ENCODE measurements at regions not wholly inside any gene's neighbourhood (a gene's known extent, or its start where the extent isn't known, plus 50 kb on each side); places are given as distances from the start of the nearest gene placed in this dataset.

DNA sequence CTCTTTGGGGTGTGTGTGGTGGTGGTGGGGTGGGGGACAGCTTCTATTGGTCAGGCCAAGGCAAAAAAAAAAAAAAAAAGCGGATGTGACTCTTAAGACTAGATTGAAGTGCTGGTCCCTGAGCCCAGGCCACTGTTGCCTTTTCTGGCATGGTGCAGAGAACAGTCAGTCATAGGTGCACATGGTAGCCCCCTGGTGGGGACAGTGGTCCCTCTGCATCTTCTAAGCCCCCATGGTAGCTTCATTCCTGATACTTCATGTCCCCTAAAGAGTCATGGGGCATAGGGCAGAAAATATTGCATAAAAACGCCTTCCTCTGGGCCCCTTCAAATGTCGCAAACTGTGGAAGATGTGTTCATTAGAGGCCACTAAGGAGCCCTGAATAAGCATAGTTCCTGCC is 371.8 kb downstream of the NPHP4 start:
- H3K9ac ChIP-seq (ENCODE audit: low read length): no peak overlapping the region
- H3K36me3 ChIP-seq (ENCODE audit: insufficient read depth, low read length): no peaks in the 10 kb centered on the region
- no peaks in the 10 kb centered on the region for H3K9me2 ChIP-seq (ENCODE audit: insufficient read depth, low read length)
- TF ChIP-seq EZH2 (IDR thresholded peaks at IDR 0.05; ENCODE audit: borderline replicate concordance, insufficient read depth, low read length, poor library complexity, severe bottlenecking) (no peak), TAF1 (IDR thresholded peaks at IDR 0.05; ENCODE audit: low read depth) (no peak), EP300 (conservative IDR thresholded peaks at IDR 0.05; ENCODE audit: poor library complexity, severe bottlenecking) (no peak), POLR2AphosphoS5 (IDR thresholded peaks at IDR 0.05) (no peak), SMC3 (conservative IDR thresholded peaks at IDR 0.05; ENCODE audit: poor library complexity) (no peak)
- TF ChIP-seq, protein P1, sequence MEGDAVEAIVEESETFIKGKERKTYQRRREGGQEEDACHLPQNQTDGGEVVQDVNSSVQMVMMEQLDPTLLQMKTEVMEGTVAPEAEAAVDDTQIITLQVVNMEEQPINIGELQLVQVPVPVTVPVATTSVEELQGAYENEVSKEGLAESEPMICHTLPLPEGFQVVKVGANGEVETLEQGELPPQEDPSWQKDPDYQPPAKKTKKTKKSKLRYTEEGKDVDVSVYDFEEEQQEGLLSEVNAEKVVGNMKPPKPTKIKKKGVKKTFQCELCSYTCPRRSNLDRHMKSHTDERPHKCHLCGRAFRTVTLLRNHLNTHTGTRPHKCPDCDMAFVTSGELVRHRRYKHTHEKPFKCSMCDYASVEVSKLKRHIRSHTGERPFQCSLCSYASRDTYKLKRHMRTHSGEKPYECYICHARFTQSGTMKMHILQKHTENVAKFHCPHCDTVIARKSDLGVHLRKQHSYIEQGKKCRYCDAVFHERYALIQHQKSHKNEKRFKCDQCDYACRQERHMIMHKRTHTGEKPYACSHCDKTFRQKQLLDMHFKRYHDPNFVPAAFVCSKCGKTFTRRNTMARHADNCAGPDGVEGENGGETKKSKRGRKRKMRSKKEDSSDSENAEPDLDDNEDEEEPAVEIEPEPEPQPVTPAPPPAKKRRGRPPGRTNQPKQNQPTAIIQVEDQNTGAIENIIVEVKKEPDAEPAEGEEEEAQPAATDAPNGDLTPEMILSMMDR (IDR thresholded peaks at IDR 0.05; ENCODE audit: poor library complexity, severe bottlenecking): no peak
- TF ChIP-seq, protein P2, sequence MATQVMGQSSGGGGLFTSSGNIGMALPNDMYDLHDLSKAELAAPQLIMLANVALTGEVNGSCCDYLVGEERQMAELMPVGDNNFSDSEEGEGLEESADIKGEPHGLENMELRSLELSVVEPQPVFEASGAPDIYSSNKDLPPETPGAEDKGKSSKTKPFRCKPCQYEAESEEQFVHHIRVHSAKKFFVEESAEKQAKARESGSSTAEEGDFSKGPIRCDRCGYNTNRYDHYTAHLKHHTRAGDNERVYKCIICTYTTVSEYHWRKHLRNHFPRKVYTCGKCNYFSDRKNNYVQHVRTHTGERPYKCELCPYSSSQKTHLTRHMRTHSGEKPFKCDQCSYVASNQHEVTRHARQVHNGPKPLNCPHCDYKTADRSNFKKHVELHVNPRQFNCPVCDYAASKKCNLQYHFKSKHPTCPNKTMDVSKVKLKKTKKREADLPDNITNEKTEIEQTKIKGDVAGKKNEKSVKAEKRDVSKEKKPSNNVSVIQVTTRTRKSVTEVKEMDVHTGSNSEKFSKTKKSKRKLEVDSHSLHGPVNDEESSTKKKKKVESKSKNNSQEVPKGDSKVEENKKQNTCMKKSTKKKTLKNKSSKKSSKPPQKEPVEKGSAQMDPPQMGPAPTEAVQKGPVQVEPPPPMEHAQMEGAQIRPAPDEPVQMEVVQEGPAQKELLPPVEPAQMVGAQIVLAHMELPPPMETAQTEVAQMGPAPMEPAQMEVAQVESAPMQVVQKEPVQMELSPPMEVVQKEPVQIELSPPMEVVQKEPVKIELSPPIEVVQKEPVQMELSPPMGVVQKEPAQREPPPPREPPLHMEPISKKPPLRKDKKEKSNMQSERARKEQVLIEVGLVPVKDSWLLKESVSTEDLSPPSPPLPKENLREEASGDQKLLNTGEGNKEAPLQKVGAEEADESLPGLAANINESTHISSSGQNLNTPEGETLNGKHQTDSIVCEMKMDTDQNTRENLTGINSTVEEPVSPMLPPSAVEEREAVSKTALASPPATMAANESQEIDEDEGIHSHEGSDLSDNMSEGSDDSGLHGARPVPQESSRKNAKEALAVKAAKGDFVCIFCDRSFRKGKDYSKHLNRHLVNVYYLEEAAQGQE (IDR thresholded peaks at IDR 0.05; ENCODE audit: borderline replicate concordance): no peak
- H3K4me3 ChIP-seq (ENCODE audit: low read length): no peak overlapping the region
- H3K9me3 ChIP-seq (ENCODE audit: low read length): no peaks in the 10 kb centered on the region
- no peaks in the 10 kb centered on the region for H3K27me3 ChIP-seq (ENCODE audit: insufficient read depth, low read depth, low read length)
- no peaks in the 10 kb centered on the region for H4K20me1 ChIP-seq (ENCODE audit: insufficient read depth)
- H3K4me2 ChIP-seq (ENCODE audit: low read length): no peak overlapping the region
- no peaks in the 10 kb centered on the region for H3K79me2 ChIP-seq (replicated peaks; ENCODE audit: insufficient read depth, low read length)
- no peak overlapping the region for H3K27ac ChIP-seq (ENCODE audit: low read length)
- no peaks in the 10 kb centered on the region for H3F3A ChIP-seq (ENCODE audit: insufficient read depth, low read length, poor library complexity, severe bottlenecking)
- no peak overlapping the region for H2AFZ ChIP-seq (ENCODE audit: low read depth, low read length)

DNA sequence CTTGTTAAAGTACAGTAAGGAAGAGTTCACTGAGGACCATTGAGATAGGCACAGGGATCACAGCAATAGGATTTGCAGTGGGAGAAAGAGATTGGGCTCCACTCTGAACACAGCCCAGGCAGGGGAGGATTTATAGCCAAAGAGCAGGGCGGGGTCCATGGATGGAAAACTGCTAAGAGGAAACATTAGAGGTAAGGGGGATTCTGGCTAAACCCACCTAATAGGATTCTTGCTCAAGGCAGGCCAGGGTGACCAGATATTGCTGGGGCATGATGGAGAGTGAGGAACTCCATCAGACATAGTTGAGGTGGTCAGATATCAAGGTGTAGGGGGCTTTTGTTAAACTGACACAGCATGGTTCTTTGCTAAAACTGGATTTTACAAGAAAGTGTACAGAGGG is 372.8 kb downstream of the NPHP4 start:
- Histone ChIP-seq H3K27ac (ENCODE audit: low read length) (no peak overlapping the region), H3K36me3 (ENCODE audit: insufficient read depth, low read length) (no peaks in the 10 kb centered on the region), H3K9ac (ENCODE audit: low read length) (no peak overlapping the region), H3K79me2 (replicated peaks; ENCODE audit: insufficient read depth, low read length) (no peaks in the 10 kb centered on the region), H3F3A (ENCODE audit: insufficient read depth, low read length, poor library complexity, severe bottlenecking) (no peaks in the 10 kb centered on the region), H3K4me2 (ENCODE audit: low read length) (no peak overlapping the region), H3K27me3 (ENCODE audit: insufficient read depth, low read depth, low read length) (no peaks in the 10 kb centered on the region), H2AFZ (ENCODE audit: low read depth, low read length) (no peak overlapping the region), H3K4me3 (ENCODE audit: low read length) (no peak overlapping the region), H4K20me1 (ENCODE audit: insufficient read depth) (no peaks in the 10 kb centered on the region), H3K9me2 (ENCODE audit: insufficient read depth, low read length) (no peaks in the 10 kb centered on the region), H3K9me3 (ENCODE audit: low read length) (no peaks in the 10 kb centered on the region)
- no peak for TF ChIP-seq EP300 (conservative IDR thresholded peaks at IDR 0.05; ENCODE audit: poor library complexity, severe bottlenecking)
- TF ChIP-seq POLR2AphosphoS5 (IDR thresholded peaks at IDR 0.05): no peak

DNA sequence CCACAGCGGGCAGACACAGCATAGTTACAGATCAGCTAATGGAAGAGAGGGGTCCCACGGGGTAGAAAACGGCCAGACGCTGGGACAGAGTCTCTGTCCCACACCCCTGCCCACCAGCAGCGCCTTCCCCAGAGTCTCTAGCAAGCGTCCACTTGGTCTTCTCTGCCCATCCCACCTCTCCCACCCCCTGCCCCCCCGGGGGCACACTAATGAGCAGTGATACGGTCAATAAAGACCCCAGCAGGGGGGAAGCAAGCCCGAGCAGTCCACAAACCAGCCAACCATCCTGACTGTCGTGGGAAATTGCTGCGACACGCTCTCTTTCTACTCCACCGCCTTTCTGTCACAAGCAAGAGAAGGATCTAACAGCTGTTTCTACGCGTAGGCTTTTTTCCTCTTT is 374.7 kb downstream of the NPHP4 start:
- no peak overlapping the region for H3K27ac ChIP-seq (ENCODE audit: low read length)
- no peak for TF ChIP-seq EP300 (conservative IDR thresholded peaks at IDR 0.05; ENCODE audit: poor library complexity, severe bottlenecking)
- no peak for TF ChIP-seq EZH2 (IDR thresholded peaks at IDR 0.05; ENCODE audit: borderline replicate concordance, insufficient read depth, low read length, poor library complexity, severe bottlenecking)
- TF ChIP-seq, protein P1 (IDR thresholded peaks at IDR 0.05; ENCODE audit: poor library complexity, severe bottlenecking): no peak
- no peak for TF ChIP-seq POLR2AphosphoS5 (IDR thresholded peaks at IDR 0.05)
- TF ChIP-seq TAF1 (IDR thresholded peaks at IDR 0.05; ENCODE audit: low read depth): no peak
- TF ChIP-seq, protein P2 (IDR thresholded peaks at IDR 0.05; ENCODE audit: borderline replicate concordance): no peak
- no peak for TF ChIP-seq SMC3 (conservative IDR thresholded peaks at IDR 0.05; ENCODE audit: poor library complexity)
- TF ChIP-seq RAD21 (conservative IDR thresholded peaks at IDR 0.05): no peak
- TF ChIP-seq MXI1 (conservative IDR thresholded peaks at IDR 0.05; ENCODE audit: poor library complexity, severe bottlenecking): no peak
- H3K27me3 ChIP-seq (ENCODE audit: insufficient read depth, low read depth, low read length): no peaks in the 10 kb centered on the region
- H3K4me2 ChIP-seq (ENCODE audit: low read length): no peak overlapping the region
- no peak overlapping the region for H3K9ac ChIP-seq (ENCODE audit: low read length)
- H3K9me3 ChIP-seq (ENCODE audit: low read length): no peaks in the 10 kb centered on the region
- no peaks in the 10 kb centered on the region for H3K36me3 ChIP-seq (ENCODE audit: insufficient read depth, low read length)
- no peaks in the 10 kb centered on the region for H3F3A ChIP-seq (ENCODE audit: insufficient read depth, low read length, poor library complexity, severe bottlenecking)
- no peak overlapping the region for H2AFZ ChIP-seq (ENCODE audit: low read depth, low read length)
- H3K4me3 ChIP-seq (ENCODE audit: low read length): no peak overlapping the region
- no peaks in the 10 kb centered on the region for H4K20me1 ChIP-seq (ENCODE audit: insufficient read depth)
- no peaks in the 10 kb centered on the region for H3K79me2 ChIP-seq (replicated peaks; ENCODE audit: insufficient read depth, low read length)
- H3K9me2 ChIP-seq (ENCODE audit: insufficient read depth, low read length): no peaks in the 10 kb centered on the region
